Ishikawa (cell line): ENCODE measurements at regions not wholly inside any gene's neighbourhood (a gene's known extent, or its start where the extent isn't known, plus 50 kb on each side); places are given as distances from the start of the nearest gene placed in this dataset.

Experiments
- CEBPB ChIP-seq: IDR thresholded peaks from 2 replicates; pipeline ENCODE4 v1.6.1; 2012
- CREB1 ChIP-seq: IDR thresholded peaks from 2 replicates; pipeline ENCODE4 v1.6.1; 2012; ENCODE audit warnings: low read depth
- EP300 ChIP-seq: IDR thresholded peaks from 2 replicates; pipeline ENCODE4 v1.6.1; 2012; ENCODE audit warnings: borderline replicate concordance
- MAX ChIP-seq: IDR thresholded peaks from 2 replicates; pipeline ENCODE4 v1.6.1; 2012
- TCF12 ChIP-seq: IDR thresholded peaks from 2 replicates; pipeline ENCODE4 v1.6.1; 2012; ENCODE audit warnings: low read depth
- USF1 ChIP-seq: IDR thresholded peaks from 2 replicates; pipeline ENCODE4 v1.6.1; 2012

GRCh38 chr5:156120777-156121176 lies 206.2 kb upstream of the SGCD start:
- TF ChIP-seq EP300 (no peak), USF1 (no peak), MAX (no peak), CREB1 (no peak), TCF12 (no peak), CEBPB (no peak)
